Endothelial cell of umbilical vein (primary cell): ENCODE measurements at regions not wholly inside any gene's neighbourhood (a gene's known extent, or its start where the extent isn't known, plus 50 kb on each side); places are given as distances from the start of the nearest gene placed in this dataset.

Experiments used
- EZH2 ChIP-seq: IDR thresholded peaks from 2 replicates; pipeline ENCODE4 v1.6.1; 2012; ENCODE audit warnings: borderline replicate concordance, low read depth, mild to moderate bottlenecking, moderate library complexity, low read length, inconsistent platforms; ENCODE audit not compliant: severe bottlenecking
- MYC ChIP-seq: IDR thresholded peaks from one replicate; pipeline ENCODE4 v1.6.1; 2011; ENCODE audit warnings: mild to moderate bottlenecking, low read depth, low read length
- POLR2A ChIP-seq: IDR thresholded peaks from 2 replicates; pipeline ENCODE4 v1.6.1; 2012; ENCODE audit warnings: low read depth, mild to moderate bottlenecking, control low read depth, low read length
- POLR2AphosphoS5 ChIP-seq: IDR thresholded peaks from 2 replicates; pipeline ENCODE4 v1.6.1; 2012; ENCODE audit warnings: low read depth, mild to moderate bottlenecking, control low read depth, low read length, moderate library complexity; ENCODE audit not compliant: insufficient read depth
- TF ChIP-seq, protein P1 (sequence below), 2 donors: IDR thresholded peaks; 1 replicate in 1 of 2; 2 replicates in 1 of 2; pipeline ENCODE4 v1.5.1; 2011; ENCODE audit warnings: low read length in 2 of 2, mild to moderate bottlenecking in 2 of 2, moderate library complexity in 2 of 2, control low read depth in 1 of 2, inconsistent platforms in 1 of 2, low read depth in 1 of 2; ENCODE audit not compliant: insufficient read depth in 1 of 2; ENCODE audit errors: extremely low read depth in 1 of 2

DNA sequence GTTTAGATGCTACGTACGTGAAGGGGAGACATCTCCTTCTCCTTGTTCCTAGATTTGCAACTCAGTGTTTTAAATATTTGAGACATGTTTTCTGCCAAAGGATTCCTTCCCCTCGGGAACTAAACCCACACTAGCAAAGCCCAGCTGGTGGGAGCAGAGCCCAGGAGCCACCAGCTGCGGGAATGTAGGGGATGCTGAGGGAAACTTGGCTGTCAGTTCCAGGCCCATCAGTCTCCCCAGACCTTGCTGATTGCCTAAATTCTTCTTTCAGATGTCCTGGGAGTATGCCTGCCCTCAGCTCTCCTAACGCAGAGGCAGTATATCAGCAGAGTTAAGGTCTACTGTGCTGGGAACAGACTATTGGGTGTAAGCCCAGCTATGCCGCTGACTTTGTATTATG lies 630.0 kb upstream of the TENM3 start:
- TF ChIP-seq POLR2A (no peak), EZH2 (no peak), POLR2AphosphoS5 (no peak), MYC (no peak)
- TF ChIP-seq, protein P1, sequence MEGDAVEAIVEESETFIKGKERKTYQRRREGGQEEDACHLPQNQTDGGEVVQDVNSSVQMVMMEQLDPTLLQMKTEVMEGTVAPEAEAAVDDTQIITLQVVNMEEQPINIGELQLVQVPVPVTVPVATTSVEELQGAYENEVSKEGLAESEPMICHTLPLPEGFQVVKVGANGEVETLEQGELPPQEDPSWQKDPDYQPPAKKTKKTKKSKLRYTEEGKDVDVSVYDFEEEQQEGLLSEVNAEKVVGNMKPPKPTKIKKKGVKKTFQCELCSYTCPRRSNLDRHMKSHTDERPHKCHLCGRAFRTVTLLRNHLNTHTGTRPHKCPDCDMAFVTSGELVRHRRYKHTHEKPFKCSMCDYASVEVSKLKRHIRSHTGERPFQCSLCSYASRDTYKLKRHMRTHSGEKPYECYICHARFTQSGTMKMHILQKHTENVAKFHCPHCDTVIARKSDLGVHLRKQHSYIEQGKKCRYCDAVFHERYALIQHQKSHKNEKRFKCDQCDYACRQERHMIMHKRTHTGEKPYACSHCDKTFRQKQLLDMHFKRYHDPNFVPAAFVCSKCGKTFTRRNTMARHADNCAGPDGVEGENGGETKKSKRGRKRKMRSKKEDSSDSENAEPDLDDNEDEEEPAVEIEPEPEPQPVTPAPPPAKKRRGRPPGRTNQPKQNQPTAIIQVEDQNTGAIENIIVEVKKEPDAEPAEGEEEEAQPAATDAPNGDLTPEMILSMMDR (IDR thresholded peaks at IDR 0.05; ENCODE audit: extremely low read depth in 1 of 2, insufficient read depth in 1 of 2, low read depth in 1 of 2, low read length in 2 of 2), result no peak
